ENCODE measurements at regions not wholly inside any gene's neighbourhood (a gene's known extent, or its start where the extent isn't known, plus 50 kb on each side); places are given as distances from the start of the nearest gene placed in this dataset.

DNA sequence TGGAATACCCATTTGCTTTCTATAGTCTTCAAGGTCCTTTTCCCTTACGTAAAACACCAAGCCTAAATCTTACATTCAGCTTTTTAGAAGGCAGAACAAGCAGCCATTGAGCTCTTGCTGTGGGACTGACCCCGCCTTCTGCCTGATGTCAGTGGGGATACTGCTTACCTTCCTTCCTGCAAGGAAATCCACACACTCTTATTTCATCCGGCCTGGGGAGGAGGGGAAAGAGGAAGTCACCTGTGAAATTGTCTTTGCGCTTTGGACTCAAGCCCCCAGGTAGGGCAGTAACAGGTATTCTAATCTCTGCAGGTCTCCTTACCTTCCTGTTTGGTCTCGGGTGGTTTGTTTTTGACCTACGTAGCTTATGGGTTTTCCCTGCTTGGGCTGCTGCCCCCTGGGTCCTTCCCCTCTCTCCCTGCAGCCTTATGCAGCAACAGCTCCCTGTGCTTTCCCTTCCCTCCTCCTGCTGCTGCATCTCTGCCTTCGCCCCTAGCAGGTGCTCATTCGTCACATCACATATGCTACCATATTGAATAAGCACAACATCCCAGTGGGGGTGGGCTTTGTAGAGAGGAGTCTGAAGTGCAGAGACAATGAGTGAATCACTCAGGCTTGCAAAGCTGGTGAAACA lies 402.5 kb upstream of the TRIB2 start:
- no peak overlapping the region for H3K4me3 ChIP-seq (ENCODE audit: low read length)
- TF ChIP-seq, protein P1, sequence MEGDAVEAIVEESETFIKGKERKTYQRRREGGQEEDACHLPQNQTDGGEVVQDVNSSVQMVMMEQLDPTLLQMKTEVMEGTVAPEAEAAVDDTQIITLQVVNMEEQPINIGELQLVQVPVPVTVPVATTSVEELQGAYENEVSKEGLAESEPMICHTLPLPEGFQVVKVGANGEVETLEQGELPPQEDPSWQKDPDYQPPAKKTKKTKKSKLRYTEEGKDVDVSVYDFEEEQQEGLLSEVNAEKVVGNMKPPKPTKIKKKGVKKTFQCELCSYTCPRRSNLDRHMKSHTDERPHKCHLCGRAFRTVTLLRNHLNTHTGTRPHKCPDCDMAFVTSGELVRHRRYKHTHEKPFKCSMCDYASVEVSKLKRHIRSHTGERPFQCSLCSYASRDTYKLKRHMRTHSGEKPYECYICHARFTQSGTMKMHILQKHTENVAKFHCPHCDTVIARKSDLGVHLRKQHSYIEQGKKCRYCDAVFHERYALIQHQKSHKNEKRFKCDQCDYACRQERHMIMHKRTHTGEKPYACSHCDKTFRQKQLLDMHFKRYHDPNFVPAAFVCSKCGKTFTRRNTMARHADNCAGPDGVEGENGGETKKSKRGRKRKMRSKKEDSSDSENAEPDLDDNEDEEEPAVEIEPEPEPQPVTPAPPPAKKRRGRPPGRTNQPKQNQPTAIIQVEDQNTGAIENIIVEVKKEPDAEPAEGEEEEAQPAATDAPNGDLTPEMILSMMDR (conservative IDR thresholded peaks at IDR 0.05; ENCODE audit: low read length), result no peak
- no peak for DNase-seq (ENCODE audit: low read depth)

DNA sequence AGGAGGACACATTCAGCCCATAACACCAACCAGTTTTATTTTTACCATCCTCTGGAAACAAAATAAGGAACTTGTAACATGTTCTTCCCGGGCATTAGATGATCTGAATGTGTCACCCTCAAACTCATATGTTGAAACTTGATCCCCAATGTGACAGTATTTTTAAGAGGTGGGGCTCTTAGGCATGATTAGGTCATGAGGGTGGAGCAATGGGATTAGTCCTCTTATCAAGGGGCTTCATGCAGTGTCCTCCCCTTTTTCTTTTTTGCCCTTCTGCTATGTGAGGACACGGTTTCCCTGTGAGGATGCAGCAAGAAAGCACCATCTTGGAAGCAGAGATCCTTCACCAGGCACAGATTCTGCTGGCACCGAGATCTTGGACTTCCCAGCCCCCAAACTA lies 401.5 kb upstream of the TRIB2 start:
- H3K4me3 ChIP-seq (ENCODE audit: low read length), result no peak overlapping the region
- no peak for DNase-seq (ENCODE audit: low read depth)
- TF ChIP-seq, protein P1 (conservative IDR thresholded peaks at IDR 0.05; ENCODE audit: low read length), result no peak

DNA sequence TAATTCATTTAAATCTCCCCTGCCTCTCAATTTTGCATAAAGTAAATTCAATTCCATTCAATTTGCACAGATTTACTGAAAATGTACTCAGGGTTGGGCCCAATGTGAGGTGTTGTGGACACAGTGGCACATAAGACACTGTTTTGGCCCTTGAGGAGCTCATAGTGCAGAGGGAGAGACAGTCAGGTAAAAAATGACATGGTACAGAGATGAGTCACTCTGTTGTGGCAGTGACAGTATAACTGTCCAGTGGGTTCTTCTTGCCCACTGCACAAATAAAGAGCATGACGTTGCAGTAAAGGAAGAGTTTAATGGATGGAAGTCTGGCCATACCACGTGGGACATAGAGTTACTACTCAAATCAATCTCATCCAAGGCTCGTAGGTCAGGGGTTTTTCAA lies 400.3 kb upstream of the TRIB2 start:
- no peak overlapping the region for H3K4me3 ChIP-seq (ENCODE audit: low read length)
- TF ChIP-seq, protein P1 (conservative IDR thresholded peaks at IDR 0.05; ENCODE audit: low read length), result no peak
- no peak for DNase-seq (ENCODE audit: low read depth)

DNA sequence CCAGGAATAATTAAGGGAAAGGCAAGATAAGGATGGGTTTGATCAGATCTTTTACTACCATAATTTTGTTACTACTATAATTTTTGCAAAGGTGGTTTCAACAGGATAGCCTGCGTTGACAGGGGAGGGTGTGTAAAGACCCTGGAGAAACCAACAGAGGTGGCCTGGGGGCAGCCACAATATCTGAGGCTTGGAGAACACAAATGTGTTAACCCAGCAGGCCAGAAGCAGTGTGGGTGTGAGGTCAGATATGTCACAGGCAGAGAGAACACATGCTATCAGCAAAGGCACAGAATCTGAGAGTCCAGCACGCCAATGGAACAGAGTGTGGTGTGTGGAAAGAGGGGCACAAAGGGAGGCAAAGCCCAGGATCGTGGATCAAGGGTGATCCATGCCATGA lies 399.4 kb upstream of the TRIB2 start:
- TF ChIP-seq, protein P1 (conservative IDR thresholded peaks at IDR 0.05; ENCODE audit: low read length), result no peak
- no peak overlapping the region for H3K4me3 ChIP-seq (ENCODE audit: low read length)
- no peak for DNase-seq (ENCODE audit: low read depth)

DNA sequence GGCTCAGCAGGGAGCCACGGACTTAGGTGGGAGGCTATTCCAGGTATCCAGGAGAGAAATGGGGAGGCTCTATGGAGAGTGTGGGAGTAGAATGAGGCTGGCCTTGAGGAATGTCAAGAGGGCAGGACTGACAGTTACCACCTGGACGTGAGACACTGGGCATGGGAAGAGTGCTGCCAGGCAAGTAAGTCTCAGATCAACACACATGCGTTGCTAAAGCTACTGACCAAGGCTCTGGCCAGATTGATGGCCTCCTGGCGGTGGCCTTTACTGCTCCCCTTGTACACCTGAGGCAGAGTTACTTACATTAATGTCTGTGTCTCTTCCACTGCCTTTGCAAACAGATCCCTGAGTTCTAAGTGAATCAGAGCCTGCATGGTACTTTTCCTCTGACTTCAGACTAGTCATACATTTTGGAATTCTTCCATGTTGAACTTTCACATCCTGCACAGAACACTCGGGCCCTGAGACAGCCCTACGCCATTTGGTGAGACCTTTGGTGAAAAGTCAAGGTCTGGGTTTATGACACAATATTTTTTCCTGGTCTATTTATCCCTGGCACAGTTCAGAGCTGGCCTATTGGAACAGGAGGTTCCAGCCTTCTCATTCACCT lies 398.8 kb upstream of the TRIB2 start:
- peak; percentile 90 for DNase-seq (ENCODE audit: low read depth)

DNA sequence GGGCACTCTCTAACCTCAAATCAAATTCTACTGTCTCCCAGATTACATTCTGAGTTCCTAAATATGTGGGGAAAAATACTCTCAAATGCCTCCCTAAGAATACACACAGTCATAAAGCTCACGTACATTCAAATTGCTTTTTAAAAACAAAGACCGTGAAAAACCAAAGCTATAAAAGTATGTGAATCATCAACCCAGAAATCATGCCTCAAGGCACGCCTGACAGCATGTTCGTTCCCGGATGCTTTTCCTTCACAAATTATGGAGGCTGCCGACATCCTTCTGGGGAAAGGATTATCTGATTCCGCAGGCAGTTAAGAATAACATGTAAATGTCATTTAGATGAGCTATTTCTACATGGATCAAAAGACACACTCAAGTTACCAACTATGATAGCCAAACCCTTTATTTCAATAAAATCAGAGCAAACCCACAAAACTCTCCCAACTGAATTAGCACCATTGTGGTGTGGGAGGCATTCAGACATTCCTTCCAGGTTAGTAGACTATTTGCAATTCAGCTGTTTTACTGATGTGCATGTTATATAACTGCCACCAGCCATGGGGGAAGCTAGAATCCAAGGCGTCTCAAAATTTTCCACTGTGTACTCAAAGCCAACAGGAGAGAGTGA lies 398.2 kb upstream of the TRIB2 start:
- H3K4me3 ChIP-seq (ENCODE audit: low read length), result no peak overlapping the region
- DNase-seq (ENCODE audit: low read depth), result peak; percentile 88
- TF ChIP-seq, protein P1 (conservative IDR thresholded peaks at IDR 0.05; ENCODE audit: low read length), result no peak

More for the DNA sequence above, 398.8 kb upstream of the TRIB2 start:
- H3K4me3 ChIP-seq (ENCODE audit: low read length), result no peak overlapping the region
- TF ChIP-seq, protein P1 (conservative IDR thresholded peaks at IDR 0.05; ENCODE audit: low read length), result no peak

Data from AG10803 (cell line).